MM.1S (cell line): ENCODE measurements at regions not wholly inside any gene's neighbourhood (a gene's known extent, or its start where the extent isn't known, plus 50 kb on each side); places are given as distances from the start of the nearest gene placed in this dataset.
"Not testable (repeated sequence)": the region's sequence is repeated elsewhere in the genome, so short reads cannot be mapped to it uniquely, and the experiment has no call there.

ENCODE experiments used
- DNase-seq: peaks from one replicate; pipeline ENCODE4 v3.0.0-alpha.2; 2015
- H2AFZ ChIP-seq: fragments of 300-600 bp; sonication (generic); 2 replicates; pipeline ENCODE4 v1.6.0; 2016; ENCODE audit warnings: antibody characterized with exemption, low read length
- H3F3A ChIP-seq: fragments of 300-600 bp; sonication (generic); 2 replicates; pipeline ENCODE4 v1.6.1; 2016; ENCODE audit warnings: mild to moderate bottlenecking, antibody characterized with exemption, low read length, moderate library complexity, mixed read lengths; ENCODE audit not compliant: insufficient read depth
- H3K27ac ChIP-seq: fragments of 300-600 bp; sonication (generic); 2 replicates; pipeline ENCODE4 v1.5.1; 2016; ENCODE audit warnings: mild to moderate bottlenecking, low read length
- H3K27me3 ChIP-seq: fragments of 300-600 bp; sonication (generic); replicated peaks from 2 replicates; pipeline ENCODE4 v1.6.0; 2016; ENCODE audit warnings: low read length; ENCODE audit not compliant: insufficient read depth
- H3K36me3 ChIP-seq: fragments of 300-600 bp; sonication (generic); replicated peaks from 2 replicates; pipeline ENCODE4 v1.6.1; 2016; ENCODE audit warnings: mild to moderate bottlenecking, low read length, mixed read lengths; ENCODE audit not compliant: insufficient read depth
- H3K4me1 ChIP-seq: fragments of 300-600 bp; sonication (generic); 2 replicates; pipeline ENCODE4 v1.6.1; 2016; ENCODE audit warnings: low read length, mixed read lengths
- H3K4me2 ChIP-seq: fragments of 300-600 bp; sonication (generic); 2 replicates; pipeline ENCODE4 v1.6.0; 2016; ENCODE audit warnings: low read depth, low read length
- H3K4me3 ChIP-seq: fragments of 300-600 bp; sonication (generic); 2 replicates; pipeline ENCODE4 v1.5.1; 2016; ENCODE audit warnings: low read length, mixed read lengths
- H3K79me2 ChIP-seq: fragments of 300-600 bp; sonication (generic); 2 replicates; pipeline ENCODE4 v1.6.1; 2016; ENCODE audit warnings: mixed run types, low read length, mixed read lengths
- H3K9ac ChIP-seq: fragments of 300-600 bp; sonication (generic); 2 replicates; pipeline ENCODE4 v1.6.1; 2016; ENCODE audit warnings: low read length, mixed read lengths
- H3K9me2 ChIP-seq: fragments of 300-600 bp; sonication (generic); replicated peaks from 2 replicates; pipeline ENCODE4 v1.6.1; 2016; ENCODE audit warnings: mild to moderate bottlenecking, low read length, mixed read lengths; ENCODE audit not compliant: insufficient read depth
- H3K9me3 ChIP-seq: fragments of 300-600 bp; sonication (generic); replicated peaks from 2 replicates; pipeline ENCODE4 v1.6.1; 2016; ENCODE audit warnings: mild to moderate bottlenecking, low read length, mixed read lengths; ENCODE audit not compliant: insufficient read depth
- H4K20me1 ChIP-seq: fragments of 300-600 bp; sonication (generic); 2 replicates; pipeline ENCODE4 v1.6.1; 2016; ENCODE audit warnings: mild to moderate bottlenecking, low read length, moderate library complexity, mixed read lengths; ENCODE audit not compliant: insufficient read depth
- EZH2 ChIP-seq: fragments of 300-600 bp; sonication (generic); optimal IDR thresholded peaks from 2 replicates; pipeline ENCODE3; 2017; ENCODE audit warnings: low read depth, mild to moderate bottlenecking, antibody characterized with exemption, low read length, mixed read lengths
- EZH2phosphoT487 ChIP-seq: fragments of 300-600 bp; sonication (generic); IDR thresholded peaks from 2 replicates; pipeline ENCODE4 v1.6.1; 2018; ENCODE audit warnings: antibody characterized with exemption, low read length
- TF ChIP-seq, protein P1 (sequence below): fragments of 300-600 bp; sonication (generic); IDR thresholded peaks from 2 replicates; pipeline ENCODE4 v1.5.1; 2016; ENCODE audit warnings: antibody characterized with exemption, low read length, mixed read lengths

DNA sequence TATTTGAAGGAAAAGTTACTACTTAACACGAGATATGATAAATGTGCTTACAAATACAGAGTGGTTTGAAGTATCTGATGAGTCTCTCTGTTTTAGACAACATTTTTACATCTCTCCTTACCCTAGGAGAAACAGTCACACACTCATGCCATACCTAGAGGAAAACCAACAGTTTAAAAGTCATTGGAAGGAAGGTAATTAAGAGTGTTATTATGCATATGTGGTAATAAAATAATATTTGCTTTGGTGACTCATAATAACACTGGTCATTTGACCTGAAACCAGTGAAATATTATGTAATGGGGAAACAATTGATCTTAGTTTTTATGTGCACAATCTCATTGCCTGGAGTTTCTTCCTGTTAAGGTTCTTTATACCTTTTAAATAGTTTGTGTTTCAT, 136.9 kb upstream of the SOX21 start:
- Histone ChIP-seq H3K79me2 (no peaks in the 10 kb centered on the region), H3K36me3 (no peaks in the 10 kb centered on the region), H3K4me2 (no peak overlapping the region), H3F3A (no peaks in the 10 kb centered on the region), H3K9me2 (no peaks in the 10 kb centered on the region), H3K4me1 (no peaks in the 10 kb centered on the region), H3K27ac (no peak overlapping the region), H2AFZ (no peak overlapping the region), H3K27me3 (no peaks in the 10 kb centered on the region), H3K9ac (no peak overlapping the region), H3K9me3 (no peaks in the 10 kb centered on the region), H3K4me3 (no peak overlapping the region), H4K20me1 (no peaks in the 10 kb centered on the region)
- DNase-seq = no peak
- TF ChIP-seq EZH2phosphoT487 (no peak), EZH2 (no peak)
- TF ChIP-seq, protein P1, sequence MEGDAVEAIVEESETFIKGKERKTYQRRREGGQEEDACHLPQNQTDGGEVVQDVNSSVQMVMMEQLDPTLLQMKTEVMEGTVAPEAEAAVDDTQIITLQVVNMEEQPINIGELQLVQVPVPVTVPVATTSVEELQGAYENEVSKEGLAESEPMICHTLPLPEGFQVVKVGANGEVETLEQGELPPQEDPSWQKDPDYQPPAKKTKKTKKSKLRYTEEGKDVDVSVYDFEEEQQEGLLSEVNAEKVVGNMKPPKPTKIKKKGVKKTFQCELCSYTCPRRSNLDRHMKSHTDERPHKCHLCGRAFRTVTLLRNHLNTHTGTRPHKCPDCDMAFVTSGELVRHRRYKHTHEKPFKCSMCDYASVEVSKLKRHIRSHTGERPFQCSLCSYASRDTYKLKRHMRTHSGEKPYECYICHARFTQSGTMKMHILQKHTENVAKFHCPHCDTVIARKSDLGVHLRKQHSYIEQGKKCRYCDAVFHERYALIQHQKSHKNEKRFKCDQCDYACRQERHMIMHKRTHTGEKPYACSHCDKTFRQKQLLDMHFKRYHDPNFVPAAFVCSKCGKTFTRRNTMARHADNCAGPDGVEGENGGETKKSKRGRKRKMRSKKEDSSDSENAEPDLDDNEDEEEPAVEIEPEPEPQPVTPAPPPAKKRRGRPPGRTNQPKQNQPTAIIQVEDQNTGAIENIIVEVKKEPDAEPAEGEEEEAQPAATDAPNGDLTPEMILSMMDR = no peak

DNA sequence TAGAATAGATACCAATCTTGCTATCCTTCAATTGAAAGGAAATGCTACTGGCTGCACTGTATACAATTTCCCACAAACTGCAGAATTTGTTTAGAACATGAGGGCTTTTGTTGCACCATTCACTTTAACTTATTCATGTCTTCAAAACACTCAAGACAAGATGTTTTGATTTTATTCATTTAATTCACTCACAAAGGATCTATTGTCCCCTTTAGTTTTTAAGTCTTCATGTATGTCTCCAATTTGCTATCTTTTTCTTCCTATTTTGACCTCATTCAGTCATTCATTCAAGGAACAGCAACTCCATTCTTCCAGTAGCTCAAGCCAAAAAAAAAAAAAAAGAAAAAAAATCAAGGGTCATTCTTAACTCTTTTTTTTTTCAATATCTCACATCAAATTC, 130.6 kb upstream of the SOX21 start:
- Histone ChIP-seq H3K9me3 (no peaks in the 10 kb centered on the region), H3K36me3 (no peaks in the 10 kb centered on the region), H4K20me1 (no peaks in the 10 kb centered on the region), H3F3A (no peaks in the 10 kb centered on the region), H3K27me3 (no peaks in the 10 kb centered on the region), H3K4me3 (no peak overlapping the region), H3K27ac (no peak overlapping the region), H3K9me2 (no peaks in the 10 kb centered on the region), H3K79me2 (no peaks in the 10 kb centered on the region), H2AFZ (no peak overlapping the region), H3K4me1 (no peaks in the 10 kb centered on the region), H3K9ac (no peak overlapping the region), H3K4me2 (no peak overlapping the region)
- DNase-seq = no peak
- TF ChIP-seq, protein P1 = no peak
- TF ChIP-seq EZH2 (no peak), EZH2phosphoT487 (no peak)

DNA sequence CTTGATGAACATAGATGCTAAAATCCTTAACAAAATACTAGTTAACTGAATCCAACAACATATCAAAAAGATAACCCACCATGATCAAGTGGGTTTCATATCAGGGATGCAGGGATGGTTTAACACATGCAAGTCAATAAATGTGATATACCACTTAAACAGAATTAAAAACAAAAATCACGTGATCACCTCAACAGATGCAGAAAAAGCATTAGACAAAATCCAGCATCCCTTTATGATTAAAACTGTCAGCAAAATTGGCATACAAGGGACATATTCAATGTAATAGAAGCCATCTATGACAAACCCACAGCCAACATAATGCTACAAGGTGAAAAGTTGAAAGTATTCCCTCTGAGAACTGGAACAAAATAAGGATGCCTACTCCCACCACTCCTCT, 124.7 kb upstream of the SOX21 start:
- not testable (repeated sequence) for H3K79me2 ChIP-seq, H3K27ac ChIP-seq, H3K27me3 ChIP-seq, H3K9ac ChIP-seq, H2AFZ ChIP-seq, H4K20me1 ChIP-seq, H3K4me2 ChIP-seq, H3F3A ChIP-seq, H3K9me2 ChIP-seq, H3K4me1 ChIP-seq, H3K36me3 ChIP-seq, H3K9me3 ChIP-seq, DNase-seq, H3K4me3 ChIP-seq

DNA sequence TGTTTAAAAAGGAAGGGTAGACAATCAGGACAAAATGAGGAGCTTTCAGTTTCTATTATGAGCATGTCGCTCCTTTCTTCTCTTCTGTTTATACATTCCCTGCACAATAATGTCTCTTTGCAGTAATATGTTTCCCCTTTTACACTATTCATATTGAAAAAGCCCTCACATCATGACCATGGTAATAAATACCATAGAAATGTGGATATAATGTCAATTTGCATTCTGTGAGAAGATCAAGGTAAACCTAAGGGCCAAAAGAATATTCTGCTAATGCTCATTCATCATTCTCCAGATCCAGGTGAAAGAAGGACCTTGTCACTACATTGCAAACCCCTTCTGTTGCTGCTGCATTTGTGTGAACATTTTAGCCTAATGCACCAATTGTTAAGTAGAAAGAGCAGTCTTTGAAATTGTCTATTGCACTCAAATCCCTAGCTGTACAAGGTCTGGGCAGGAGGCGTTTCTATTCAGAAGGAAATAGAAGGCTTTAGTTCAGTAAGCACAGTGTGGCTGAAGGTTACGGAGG, 117.6 kb upstream of the SOX21 start:
- H3K4me2 ChIP-seq = no peak overlapping the region
- H3K27ac ChIP-seq = no peak overlapping the region
- H3K36me3 ChIP-seq = no peaks in the 10 kb centered on the region
- H3K79me2 ChIP-seq = no peaks in the 10 kb centered on the region
- H3F3A ChIP-seq = no peaks in the 10 kb centered on the region
- no peaks in the 10 kb centered on the region for H4K20me1 ChIP-seq
- H2AFZ ChIP-seq = no peak overlapping the region
- H3K4me3 ChIP-seq = no peak overlapping the region
- no peak overlapping the region for H3K9ac ChIP-seq
- no peak for DNase-seq
- no peaks in the 10 kb centered on the region for H3K9me3 ChIP-seq
- no peaks in the 10 kb centered on the region for H3K4me1 ChIP-seq
- no peak for TF ChIP-seq EZH2phosphoT487
- TF ChIP-seq, protein P1 = no peak
- no peak for TF ChIP-seq EZH2
- H3K9me2 ChIP-seq = no peaks in the 10 kb centered on the region
- no peaks in the 10 kb centered on the region for H3K27me3 ChIP-seq
